Sigmoid colon (tissue), 6 donors: ENCODE measurements at regions not wholly inside any gene's neighbourhood (a gene's known extent, or its start where the extent isn't known, plus 50 kb on each side); places are given as distances from the start of the nearest gene placed in this dataset.

Experiments
- DNase-seq: peaks from one replicate; pipeline ENCODE4 v3.0.0-alpha.2; 2019
- H3K27ac ChIP-seq, 4 donors: fragments of 200-600 bp; sonication (generic); one replicate each; pipeline ENCODE4 v1.5.1; 2016 to 2019; ENCODE audit warnings: mild to moderate bottlenecking in 1 of 4
- H3K27me3 ChIP-seq, 3 donors: fragments of 200-600 bp; sonication (generic); one replicate each; pipeline ENCODE4 v1.5.1; 2019; ENCODE audit warnings: mild to moderate bottlenecking in 1 of 3
- H3K36me3 ChIP-seq, 4 donors: fragments of 200-600 bp; sonication (generic); one replicate each; pipeline ENCODE4 v1.5.1; 2016 to 2019
- H3K4me1 ChIP-seq, 4 donors: fragments of 200-600 bp; sonication (generic); one replicate each; pipeline ENCODE4 v1.5.1; 2017 to 2019
- H3K4me3 ChIP-seq, 4 donors: fragments of 200-600 bp; sonication (generic); one replicate each; pipeline ENCODE4 v1.5.1; 2017 to 2019; ENCODE audit warnings: mild to moderate bottlenecking in 2 of 4, moderate library complexity in 1 of 4
- H3K9me3 ChIP-seq, 4 donors: fragments of 200-600 bp in 3 of 4; sonication (generic) in 3 of 4; one replicate each; pipeline versions ENCODE4 v1.5.1 to v1.6.1; 2013 to 2019
- CTCF ChIP-seq, 4 experiments: fragments of 450-650 bp in 3 of 4; fragments of 200-600 bp in 1 of 4; IDR thresholded peaks; one replicate each; pipeline ENCODE4 v1.5.1; 2016 to 2019; ENCODE audit warnings: antibody characterized with exemption in 4 of 4, mild to moderate bottlenecking in 3 of 4, moderate library complexity in 2 of 4
- EP300 ChIP-seq, 4 donors: sonication (generic); formaldehyde crosslinking; IDR thresholded peaks; one replicate each; pipeline ENCODE4 v1.6.1; 2017; ENCODE audit warnings: antibody characterized with exemption in 4 of 4
- POLR2A ChIP-seq, 2 donors: fragments of 450-650 bp; IDR thresholded peaks; one replicate each; pipeline ENCODE4 v1.6.1; 2016; ENCODE audit warnings: antibody characterized with exemption in 2 of 2, mild to moderate bottlenecking in 2 of 2, moderate library complexity in 2 of 2
- POLR2AphosphoS5 ChIP-seq, 4 donors: sonication (generic); formaldehyde crosslinking; IDR thresholded peaks; one replicate each; pipeline ENCODE4 v1.6.1; 2017; ENCODE audit warnings: antibody characterized with exemption in 4 of 4
- WGBS, 2 donors: extraction: QIAGEN DNeasy Blood & Tissue Kit; methylation state at CpG; one replicate each; pipeline ENCODE4 v1.1.7; 2013; 5-methylcytosine and 5-hydroxymethylcytosine counted together
- intact Hi-C: fragments of 100-400 bp; cut with DNase I; formaldehyde crosslinking; loops from one replicate; pipeline ENCODE4 v1.15.1; 2023
- donor health status: healthy with polysubstance abuse.
- donor health status: healthy.

GRCh38 chr17:77464988-77465357 is 324.2 kb downstream of the SEC14L1 start:
- no peak overlapping the region for H3K4me3 ChIP-seq
- H3K27ac ChIP-seq, result peak overlapping the region in 3 of 4 donors; percentile 50 to 67 (median 59)
- H3K9me3 ChIP-seq, result no peaks in the 10 kb centered on the region
- 89 to 95% methylated on average over 6 of the region's 6 CpGs for WGBS, 2 donors
- DNase-seq, result no peak
- TF ChIP-seq POLR2A (IDR thresholded peaks at IDR 0.05) (no peak), POLR2AphosphoS5 (IDR thresholded peaks at IDR 0.05) (no peak), EP300 (IDR thresholded peaks at IDR 0.05) (no peak), CTCF (IDR thresholded peaks at IDR 0.05) (no peak)
- intact Hi-C loops, result no loop called here
- H3K4me1 ChIP-seq, result peaks cover 0 to 84% (median 63%) of the 10 kb centered on the region in 4 donors
- H3K27me3 ChIP-seq, result no peaks in the 10 kb centered on the region
- no peaks in the 10 kb centered on the region for H3K36me3 ChIP-seq

- intact Hi-C loops, result no loop called here
- WGBS, 2 donors, result 25 to 51% methylated on average over 13 of the region's 13 CpGs
- H3K4me3 ChIP-seq, result no peak overlapping the region
- H3K27ac ChIP-seq, result peak overlapping the region; percentile 50 to 67 (median 56)
- peak; percentile 84 for DNase-seq
- H3K4me1 ChIP-seq, result peaks cover 0 to 84% (median 62%) of the 10 kb centered on the region in 4 donors
- no peaks in the 10 kb centered on the region for H3K9me3 ChIP-seq
- TF ChIP-seq CTCF (IDR thresholded peaks at IDR 0.05), result no peak
- peak in 1 of 4 donors; percentile 5 for TF ChIP-seq POLR2AphosphoS5 (IDR thresholded peaks at IDR 0.05)
- H3K27me3 ChIP-seq, result no peaks in the 10 kb centered on the region
- H3K36me3 ChIP-seq, result no peaks in the 10 kb centered on the region
Observed at GRCh38 chr17:77465358-77466041, 324.7 kb downstream of the SEC14L1 start.

GRCh38 chr17:77466140-77466539 is 325.4 kb downstream of the SEC14L1 start:
- no peaks in the 10 kb centered on the region for H3K36me3 ChIP-seq
- 64 to 84% methylated on average over 13 of the region's 13 CpGs for WGBS, 2 donors
- H3K27me3 ChIP-seq, result no peaks in the 10 kb centered on the region
- TF ChIP-seq POLR2AphosphoS5 (IDR thresholded peaks at IDR 0.05), result no peak
- TF ChIP-seq CTCF (IDR thresholded peaks at IDR 0.05), result no peak
- TF ChIP-seq POLR2A (IDR thresholded peaks at IDR 0.05), result no peak
- TF ChIP-seq EP300 (IDR thresholded peaks at IDR 0.05), result no peak
- H3K9me3 ChIP-seq, result no peaks in the 10 kb centered on the region
- peaks cover 0 to 84% (median 62%) of the 10 kb centered on the region in 4 donors for H3K4me1 ChIP-seq
- peak; percentile 59 for DNase-seq
- intact Hi-C loops, result no loop called here
- no peak overlapping the region for H3K4me3 ChIP-seq
- H3K27ac ChIP-seq, result peak overlapping the region; percentile 19 to 67 (median 54)

GRCh38 chr17:77466596-77467223 is 325.9 kb downstream of the SEC14L1 start:
- no peaks in the 10 kb centered on the region for H3K9me3 ChIP-seq
- intact Hi-C loops, result no loop called here
- peak overlapping the region; percentile 34 to 67 (median 54) for H3K27ac ChIP-seq
- WGBS, 2 donors, result 89 to 92% methylated on average over 24 of the region's 24 CpGs
- H3K27me3 ChIP-seq, result no peaks in the 10 kb centered on the region
- TF ChIP-seq CTCF (IDR thresholded peaks at IDR 0.05), result no peak
- TF ChIP-seq POLR2A (IDR thresholded peaks at IDR 0.05), result no peak
- TF ChIP-seq POLR2AphosphoS5 (IDR thresholded peaks at IDR 0.05), result no peak
- TF ChIP-seq EP300 (IDR thresholded peaks at IDR 0.05), result no peak
- no peak for DNase-seq
- peaks cover 0 to 84% (median 62%) of the 10 kb centered on the region in 4 donors for H3K4me1 ChIP-seq
- H3K4me3 ChIP-seq, result no peak overlapping the region
- no peaks in the 10 kb centered on the region for H3K36me3 ChIP-seq
